MM.1S (cell line): ENCODE measurements at regions not wholly inside any gene's neighbourhood (a gene's known extent, or its start where the extent isn't known, plus 50 kb on each side); places are given as distances from the start of the nearest gene placed in this dataset.

Experiments
- DNase-seq: peaks from one replicate; pipeline ENCODE4 v3.0.0-alpha.2; 2015
- H2AFZ ChIP-seq: fragments of 300-600 bp; sonication (generic); 2 replicates; pipeline ENCODE4 v1.6.0; 2016; ENCODE audit warnings: antibody characterized with exemption, low read length
- H3F3A ChIP-seq: fragments of 300-600 bp; sonication (generic); 2 replicates; pipeline ENCODE4 v1.6.1; 2016; ENCODE audit warnings: mild to moderate bottlenecking, antibody characterized with exemption, low read length, moderate library complexity, mixed read lengths; ENCODE audit not compliant: insufficient read depth
- H3K27ac ChIP-seq: fragments of 300-600 bp; sonication (generic); 2 replicates; pipeline ENCODE4 v1.5.1; 2016; ENCODE audit warnings: mild to moderate bottlenecking, low read length
- H3K27me3 ChIP-seq: fragments of 300-600 bp; sonication (generic); replicated peaks from 2 replicates; pipeline ENCODE4 v1.6.0; 2016; ENCODE audit warnings: low read length; ENCODE audit not compliant: insufficient read depth
- H3K36me3 ChIP-seq: fragments of 300-600 bp; sonication (generic); replicated peaks from 2 replicates; pipeline ENCODE4 v1.6.1; 2016; ENCODE audit warnings: mild to moderate bottlenecking, low read length, mixed read lengths; ENCODE audit not compliant: insufficient read depth
- H3K4me1 ChIP-seq: fragments of 300-600 bp; sonication (generic); 2 replicates; pipeline ENCODE4 v1.6.1; 2016; ENCODE audit warnings: low read length, mixed read lengths
- H3K4me2 ChIP-seq: fragments of 300-600 bp; sonication (generic); 2 replicates; pipeline ENCODE4 v1.6.0; 2016; ENCODE audit warnings: low read depth, low read length
- H3K4me3 ChIP-seq: fragments of 300-600 bp; sonication (generic); 2 replicates; pipeline ENCODE4 v1.5.1; 2016; ENCODE audit warnings: low read length, mixed read lengths
- H3K79me2 ChIP-seq: fragments of 300-600 bp; sonication (generic); 2 replicates; pipeline ENCODE4 v1.6.1; 2016; ENCODE audit warnings: mixed run types, low read length, mixed read lengths
- H3K9ac ChIP-seq: fragments of 300-600 bp; sonication (generic); 2 replicates; pipeline ENCODE4 v1.6.1; 2016; ENCODE audit warnings: low read length, mixed read lengths
- H3K9me2 ChIP-seq: fragments of 300-600 bp; sonication (generic); replicated peaks from 2 replicates; pipeline ENCODE4 v1.6.1; 2016; ENCODE audit warnings: mild to moderate bottlenecking, low read length, mixed read lengths; ENCODE audit not compliant: insufficient read depth
- H3K9me3 ChIP-seq: fragments of 300-600 bp; sonication (generic); replicated peaks from 2 replicates; pipeline ENCODE4 v1.6.1; 2016; ENCODE audit warnings: mild to moderate bottlenecking, low read length, mixed read lengths; ENCODE audit not compliant: insufficient read depth
- H4K20me1 ChIP-seq: fragments of 300-600 bp; sonication (generic); 2 replicates; pipeline ENCODE4 v1.6.1; 2016; ENCODE audit warnings: mild to moderate bottlenecking, low read length, moderate library complexity, mixed read lengths; ENCODE audit not compliant: insufficient read depth
- EZH2 ChIP-seq: fragments of 300-600 bp; sonication (generic); optimal IDR thresholded peaks from 2 replicates; pipeline ENCODE3; 2017; ENCODE audit warnings: low read depth, mild to moderate bottlenecking, antibody characterized with exemption, low read length, mixed read lengths
- EZH2phosphoT487 ChIP-seq: fragments of 300-600 bp; sonication (generic); IDR thresholded peaks from 2 replicates; pipeline ENCODE4 v1.6.1; 2018; ENCODE audit warnings: antibody characterized with exemption, low read length
- TF ChIP-seq, protein P1 (sequence below): fragments of 300-600 bp; sonication (generic); IDR thresholded peaks from 2 replicates; pipeline ENCODE4 v1.5.1; 2016; ENCODE audit warnings: antibody characterized with exemption, low read length, mixed read lengths

DNA sequence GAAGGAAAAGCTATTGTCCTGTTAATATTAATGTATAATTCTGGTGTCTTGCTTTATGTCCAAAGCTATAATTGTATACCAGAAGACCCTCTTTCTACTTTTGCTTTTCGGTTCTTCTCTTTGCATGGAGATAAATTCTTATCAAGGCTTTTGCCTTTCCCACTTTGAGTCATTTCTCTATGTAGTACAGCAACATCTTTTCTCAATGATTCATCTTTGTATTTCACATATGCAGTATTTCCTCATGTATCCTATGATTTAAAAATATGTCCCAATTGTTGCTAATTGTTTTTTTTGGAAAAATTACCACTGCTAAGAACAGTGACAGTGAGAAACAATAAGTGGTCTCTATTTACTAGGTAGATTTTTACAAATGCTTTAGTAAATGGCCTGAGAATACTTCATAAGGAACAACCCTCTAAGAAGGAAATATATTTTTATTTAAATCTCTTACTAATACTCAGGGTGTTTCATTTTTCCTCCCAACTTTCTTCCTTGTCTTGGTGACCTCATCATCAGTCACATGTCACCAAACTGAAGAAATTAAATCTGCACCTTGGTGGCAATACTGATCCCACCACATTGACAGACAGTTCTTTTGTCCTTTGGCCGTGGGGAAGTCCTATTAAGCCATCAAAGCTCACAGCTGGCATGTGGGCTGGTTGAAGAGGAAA lies 290.6 kb downstream of the SATB1 start:
- Histone ChIP-seq H3K4me2 (no peak overlapping the region), H4K20me1 (no peaks in the 10 kb centered on the region), H3K27ac (no peak overlapping the region), H3F3A (no peaks in the 10 kb centered on the region), H3K27me3 (no peaks in the 10 kb centered on the region), H2AFZ (no peak overlapping the region), H3K4me3 (no peak overlapping the region), H3K4me1 (no peaks in the 10 kb centered on the region), H3K36me3 (no peaks in the 10 kb centered on the region), H3K9me2 (no peaks in the 10 kb centered on the region), H3K9me3 (no peaks in the 10 kb centered on the region), H3K9ac (no peak overlapping the region), H3K79me2 (no peaks in the 10 kb centered on the region)
- TF ChIP-seq EZH2, result no peak
- TF ChIP-seq EZH2phosphoT487, result no peak
- TF ChIP-seq, protein P1, sequence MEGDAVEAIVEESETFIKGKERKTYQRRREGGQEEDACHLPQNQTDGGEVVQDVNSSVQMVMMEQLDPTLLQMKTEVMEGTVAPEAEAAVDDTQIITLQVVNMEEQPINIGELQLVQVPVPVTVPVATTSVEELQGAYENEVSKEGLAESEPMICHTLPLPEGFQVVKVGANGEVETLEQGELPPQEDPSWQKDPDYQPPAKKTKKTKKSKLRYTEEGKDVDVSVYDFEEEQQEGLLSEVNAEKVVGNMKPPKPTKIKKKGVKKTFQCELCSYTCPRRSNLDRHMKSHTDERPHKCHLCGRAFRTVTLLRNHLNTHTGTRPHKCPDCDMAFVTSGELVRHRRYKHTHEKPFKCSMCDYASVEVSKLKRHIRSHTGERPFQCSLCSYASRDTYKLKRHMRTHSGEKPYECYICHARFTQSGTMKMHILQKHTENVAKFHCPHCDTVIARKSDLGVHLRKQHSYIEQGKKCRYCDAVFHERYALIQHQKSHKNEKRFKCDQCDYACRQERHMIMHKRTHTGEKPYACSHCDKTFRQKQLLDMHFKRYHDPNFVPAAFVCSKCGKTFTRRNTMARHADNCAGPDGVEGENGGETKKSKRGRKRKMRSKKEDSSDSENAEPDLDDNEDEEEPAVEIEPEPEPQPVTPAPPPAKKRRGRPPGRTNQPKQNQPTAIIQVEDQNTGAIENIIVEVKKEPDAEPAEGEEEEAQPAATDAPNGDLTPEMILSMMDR, result no peak
- DNase-seq, result no peak

DNA sequence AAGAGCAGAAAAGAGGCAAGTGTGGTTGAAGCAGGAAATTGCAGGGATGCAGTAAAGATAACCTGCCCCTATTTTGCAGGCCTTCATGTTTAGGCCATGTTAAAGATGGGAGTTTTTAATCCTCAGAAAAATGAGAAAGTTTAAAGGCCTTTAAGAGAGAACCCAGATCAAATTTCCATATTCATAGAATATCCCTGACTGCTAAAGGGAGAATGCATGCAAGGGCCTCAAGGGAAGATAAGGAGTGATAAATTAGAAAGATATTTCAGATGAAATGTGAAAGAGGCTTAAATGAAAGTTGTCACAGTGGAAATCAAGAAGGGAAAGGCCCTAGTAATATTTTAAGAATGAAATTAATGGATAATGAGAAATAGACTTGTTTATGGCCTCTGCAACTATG lies 292.1 kb downstream of the SATB1 start:
- no peak overlapping the region for H3K4me2 ChIP-seq
- no peak overlapping the region for H3K9ac ChIP-seq
- no peak for DNase-seq
- no peaks in the 10 kb centered on the region for H3K36me3 ChIP-seq
- H3K27me3 ChIP-seq, result no peaks in the 10 kb centered on the region
- no peaks in the 10 kb centered on the region for H3K9me2 ChIP-seq
- H4K20me1 ChIP-seq, result no peaks in the 10 kb centered on the region
- H3K79me2 ChIP-seq, result no peaks in the 10 kb centered on the region
- no peak overlapping the region for H3K4me3 ChIP-seq
- H3F3A ChIP-seq, result no peaks in the 10 kb centered on the region
- H3K9me3 ChIP-seq, result no peaks in the 10 kb centered on the region
- no peaks in the 10 kb centered on the region for H3K4me1 ChIP-seq
- H2AFZ ChIP-seq, result no peak overlapping the region
- TF ChIP-seq EZH2, result no peak
- TF ChIP-seq, protein P1, result no peak
- H3K27ac ChIP-seq, result no peak overlapping the region

DNA sequence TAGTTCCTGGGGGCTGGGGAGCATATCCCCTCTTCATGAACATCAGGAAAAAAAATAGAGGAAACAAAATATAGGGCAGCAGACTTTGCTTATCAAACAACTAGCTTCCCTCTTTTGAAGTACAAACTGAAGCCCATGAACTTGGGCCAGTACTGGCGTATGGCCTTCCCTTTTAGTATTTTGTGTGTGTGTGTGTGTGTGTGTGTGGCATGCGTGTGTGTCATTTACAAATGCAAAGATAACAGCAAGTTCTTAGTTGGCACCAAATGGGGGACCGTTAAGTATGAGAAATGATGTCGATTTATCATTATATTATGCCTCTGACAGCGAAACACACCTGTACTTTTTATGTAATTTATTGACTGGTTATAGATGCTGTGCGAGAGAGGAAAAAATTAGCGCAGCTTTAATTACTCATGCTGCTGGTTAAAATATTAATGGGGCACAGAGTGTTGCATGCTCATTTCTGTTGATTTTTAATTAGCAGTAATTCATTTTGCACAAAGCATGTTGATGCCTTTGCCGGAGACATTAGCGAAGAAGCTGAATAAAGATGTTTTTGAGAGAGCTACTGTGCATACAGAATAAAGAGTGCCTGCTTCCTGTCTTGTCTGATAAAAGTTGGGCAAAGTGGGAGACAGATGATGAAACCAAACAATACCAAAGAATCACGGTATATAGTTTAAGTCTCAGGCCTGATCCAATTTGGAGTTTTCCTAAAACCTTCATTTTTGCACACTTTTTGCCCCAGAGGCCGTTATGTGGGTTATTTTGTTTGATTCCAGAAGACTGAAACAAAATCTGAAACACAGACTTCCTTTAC lies 297.1 kb downstream of the SATB1 start:
- DNase-seq, result no peak
- Histone ChIP-seq H3K4me1 (no peaks in the 10 kb centered on the region), H4K20me1 (no peaks in the 10 kb centered on the region), H3K36me3 (no peaks in the 10 kb centered on the region), H3K9me2 (no peaks in the 10 kb centered on the region; the same call in 1 of the 2 replicates), H3K9ac (no peak overlapping the region), H3K4me3 (no peak overlapping the region), H3K9me3 (no peaks in the 10 kb centered on the region), H3K27me3 (no peaks in the 10 kb centered on the region), H3K27ac (no peak overlapping the region), H3K4me2 (no peak overlapping the region), H3F3A (no peaks in the 10 kb centered on the region), H3K79me2 (no peaks in the 10 kb centered on the region), H2AFZ (no peak overlapping the region)
- no peak for TF ChIP-seq EZH2phosphoT487
- TF ChIP-seq EZH2, result no peak
- TF ChIP-seq, protein P1, result no peak
